Vagina (tissue), 2 donors: ENCODE measurements at regions not wholly inside any gene's neighbourhood (a gene's known extent, or its start where the extent isn't known, plus 50 kb on each side); places are given as distances from the start of the nearest gene placed in this dataset.

ENCODE experiments used
- POLR2A ChIP-seq, 2 donors: fragments of 450-650 bp; IDR thresholded peaks; one replicate each; pipeline ENCODE4 v1.6.1; 2017; ENCODE audit warnings: antibody characterized with exemption in 2 of 2, mild to moderate bottlenecking in 2 of 2, moderate library complexity in 2 of 2
- TF ChIP-seq, protein P1 (sequence below), 3 experiments: fragments of 450-650 bp in 2 of 3; fragments of 200-600 bp in 1 of 3; sonication (generic) in 1 of 3; IDR thresholded peaks; one replicate each; pipeline ENCODE4 v1.5.1; 2017 to 2019; ENCODE audit warnings: antibody characterized with exemption in 3 of 3, mild to moderate bottlenecking in 2 of 3, moderate library complexity in 2 of 3

DNA sequence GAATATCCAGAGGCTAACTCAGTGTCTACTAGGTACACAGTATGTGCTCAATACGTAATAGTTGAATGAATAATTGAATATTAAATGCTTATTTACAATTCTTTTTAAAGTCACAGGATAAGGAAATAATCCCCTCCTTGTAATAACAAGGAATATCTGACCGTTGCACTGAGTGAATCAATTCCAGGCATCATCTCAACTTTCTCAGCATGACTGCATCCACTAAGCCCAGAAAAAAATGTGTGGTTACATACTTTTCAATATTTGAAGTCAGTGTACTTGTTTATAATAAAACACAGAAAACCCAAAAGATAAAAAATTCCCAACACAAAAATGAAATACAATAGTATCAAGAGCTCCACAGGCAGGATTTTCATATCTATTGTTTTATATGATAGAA lies 105.4 kb downstream of the TMEM144 start:
- TF ChIP-seq, protein P1, sequence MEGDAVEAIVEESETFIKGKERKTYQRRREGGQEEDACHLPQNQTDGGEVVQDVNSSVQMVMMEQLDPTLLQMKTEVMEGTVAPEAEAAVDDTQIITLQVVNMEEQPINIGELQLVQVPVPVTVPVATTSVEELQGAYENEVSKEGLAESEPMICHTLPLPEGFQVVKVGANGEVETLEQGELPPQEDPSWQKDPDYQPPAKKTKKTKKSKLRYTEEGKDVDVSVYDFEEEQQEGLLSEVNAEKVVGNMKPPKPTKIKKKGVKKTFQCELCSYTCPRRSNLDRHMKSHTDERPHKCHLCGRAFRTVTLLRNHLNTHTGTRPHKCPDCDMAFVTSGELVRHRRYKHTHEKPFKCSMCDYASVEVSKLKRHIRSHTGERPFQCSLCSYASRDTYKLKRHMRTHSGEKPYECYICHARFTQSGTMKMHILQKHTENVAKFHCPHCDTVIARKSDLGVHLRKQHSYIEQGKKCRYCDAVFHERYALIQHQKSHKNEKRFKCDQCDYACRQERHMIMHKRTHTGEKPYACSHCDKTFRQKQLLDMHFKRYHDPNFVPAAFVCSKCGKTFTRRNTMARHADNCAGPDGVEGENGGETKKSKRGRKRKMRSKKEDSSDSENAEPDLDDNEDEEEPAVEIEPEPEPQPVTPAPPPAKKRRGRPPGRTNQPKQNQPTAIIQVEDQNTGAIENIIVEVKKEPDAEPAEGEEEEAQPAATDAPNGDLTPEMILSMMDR (IDR thresholded peaks at IDR 0.05) = no peak
- no peak for TF ChIP-seq POLR2A (IDR thresholded peaks at IDR 0.05)
